CD14-positive monocyte (primary cell): ENCODE measurements at regions not wholly inside any gene's neighbourhood (a gene's known extent, or its start where the extent isn't known, plus 50 kb on each side); places are given as distances from the start of the nearest gene placed in this dataset.

Source experiments
- DNase-seq, 3 donors: peaks; one replicate each; pipeline ENCODE4 v3.0.0-alpha.2; 2011 to 2022
- H2AFZ ChIP-seq: 2 replicates; pipeline ENCODE4 v1.6.0; 2012; ENCODE audit warnings: mild to moderate bottlenecking, low read depth, low read length, inconsistent platforms; ENCODE audit not compliant: insufficient read depth, poor library complexity, severe bottlenecking
- H3K27ac ChIP-seq, 2 donors: 1 replicate in 1 of 2; 2 replicates in 1 of 2; pipeline ENCODE4 v1.5.1; 2012 to 2013; ENCODE audit warnings: low read length in 2 of 2, control low read depth in 1 of 2, inconsistent platforms in 1 of 2, low read depth in 1 of 2, mild to moderate bottlenecking in 1 of 2
- H3K27me3 ChIP-seq, 2 donors: one replicate each; pipeline versions ENCODE4 v1.6.0 to v1.6.1; 2011 to 2013; ENCODE audit warnings: low read length in 2 of 2; ENCODE audit not compliant: control insufficient read depth in 2 of 2, insufficient read depth in 2 of 2
- H3K36me3 ChIP-seq, 2 donors: replicated peaks in 1 of 2; 1 replicate in 1 of 2; 2 replicates in 1 of 2; pipeline versions ENCODE4 v1.5.1 to v1.6.1; 2012 to 2013; ENCODE audit warnings: low read length in 2 of 2, control low read depth in 1 of 2, inconsistent platforms in 1 of 2, mild to moderate bottlenecking in 1 of 2; ENCODE audit not compliant: insufficient read depth in 2 of 2, control insufficient read depth in 1 of 2
- H3K4me1 ChIP-seq, 2 donors: 1 replicate in 1 of 2; 2 replicates in 1 of 2; pipeline versions ENCODE4 v1.5.1 to v1.6.1; 2012 to 2013; ENCODE audit warnings: low read length in 2 of 2, control low read depth in 1 of 2, inconsistent platforms in 1 of 2, mild to moderate bottlenecking in 1 of 2, moderate library complexity in 1 of 2; ENCODE audit not compliant: insufficient read depth in 2 of 2, control insufficient read depth in 1 of 2
- H3K4me2 ChIP-seq: replicated peaks from 2 replicates; pipeline ENCODE3; 2012; ENCODE audit warnings: low read length, moderate library complexity, mild to moderate bottlenecking; ENCODE audit not compliant: poor library complexity, severe bottlenecking; ENCODE audit errors: extremely low read depth
- H3K4me3 ChIP-seq, 3 experiments: fragments of 200-600 bp in 1 of 3; sonication (generic) in 1 of 3; replicated peaks in 1 of 3; 1 replicate in 2 of 3; 2 replicates in 1 of 3; pipeline ENCODE4 v1.5.1; 2011 to 2013; ENCODE audit warnings: low read length in 3 of 3, mild to moderate bottlenecking in 3 of 3, control low read depth in 2 of 3, low read depth in 2 of 3, inconsistent platforms in 1 of 3, moderate library complexity in 1 of 3
- H3K79me2 ChIP-seq: 2 replicates; pipeline ENCODE4 v1.6.0; 2012; ENCODE audit warnings: mild to moderate bottlenecking, control low read depth, inconsistent platforms, low read length, moderate library complexity; ENCODE audit not compliant: insufficient read depth
- H3K9ac ChIP-seq: 2 replicates; pipeline ENCODE4 v1.6.0; 2017; ENCODE audit warnings: low read length, mild to moderate bottlenecking; ENCODE audit not compliant: insufficient read depth, poor library complexity, severe bottlenecking
- H3K9me3 ChIP-seq, 2 donors: replicated peaks in 1 of 2; 1 replicate in 1 of 2; 2 replicates in 1 of 2; pipeline versions ENCODE4 v1.5.1 to v1.6.1; 2012 to 2013; ENCODE audit warnings: low read length in 2 of 2, control low read depth in 1 of 2; ENCODE audit not compliant: control insufficient read depth in 1 of 2, insufficient read depth in 1 of 2
- H4K20me1 ChIP-seq: 2 replicates; pipeline ENCODE4 v1.6.0; 2012; ENCODE audit warnings: mild to moderate bottlenecking, low read length, control low read depth, moderate library complexity; ENCODE audit not compliant: insufficient read depth
- H3K27ac Mint-ChIP-seq, 7 donors: one replicate each; pipeline ENCODE4 v1.8.0; 2020; ENCODE audit warnings: mild to moderate bottlenecking in 7 of 7, mixed read lengths in 7 of 7, moderate library complexity in 6 of 7, inconsistent platforms in 2 of 7
- H3K27me3 Mint-ChIP-seq, 3 donors: one replicate each; pipeline ENCODE4 v1.8.0; 2021 to 2022; ENCODE audit warnings: low read depth in 3 of 3, mild to moderate bottlenecking in 3 of 3, mixed read lengths in 3 of 3, moderate library complexity in 3 of 3, inconsistent platforms in 1 of 3
- H3K36me3 Mint-ChIP-seq, 2 donors: one replicate each; pipeline ENCODE4 v1.8.0; 2020; ENCODE audit warnings: mixed read lengths in 2 of 2, inconsistent platforms in 1 of 2, mild to moderate bottlenecking in 1 of 2
- H3K4me1 Mint-ChIP-seq: one replicate; pipeline ENCODE4 v1.8.0; 2020; ENCODE audit warnings: mild to moderate bottlenecking, mixed read lengths
- H3K4me3 Mint-ChIP-seq, 2 donors: one replicate each; pipeline ENCODE4 v1.8.0; 2020; ENCODE audit warnings: mild to moderate bottlenecking in 2 of 2, mixed read lengths in 2 of 2, moderate library complexity in 1 of 2
- H3K9me3 Mint-ChIP-seq, 7 donors: one replicate each; pipeline ENCODE4 v1.8.0; 2020 to 2022; ENCODE audit warnings: mixed read lengths in 7 of 7, mild to moderate bottlenecking in 6 of 7, moderate library complexity in 6 of 7, inconsistent platforms in 2 of 7
- CTCF ChIP-seq: fragments of 200-600 bp; IDR thresholded peaks from one replicate; pipeline ENCODE4 v1.8.0; 2022; ENCODE audit warnings: antibody characterized with exemption, mild to moderate bottlenecking
- WGBS: methylation state at CpG from one replicate; pipeline ENCODE4 v1.1.5; 2013; ENCODE audit warnings: missing lambda C conversion rate; ENCODE audit not compliant: insufficient coverage; 5-methylcytosine and 5-hydroxymethylcytosine counted together
- intact Hi-C, 2 donors: fragments of 100-400 bp; cut with micrococcal nuclease; formaldehyde crosslinking; loops; one replicate each; pipeline versions ENCODE4 v1.15.0 to v1.15.1; 2023

- Histone ChIP-seq H3K4me1 (no peaks in the 10 kb centered on the region), H3K9ac (no peak overlapping the region), H3K36me3 (no peaks in the 10 kb centered on the region), H3K27ac (no peak overlapping the region), H4K20me1 (no peaks in the 10 kb centered on the region), H3K4me3 (no peak overlapping the region), H3K4me2 (no peak overlapping the region), H3K9me3 (no peaks in the 10 kb centered on the region), H3K27me3 (no peaks in the 10 kb centered on the region), H2AFZ (no peak overlapping the region), H3K79me2 (no peaks in the 10 kb centered on the region)
- H3K4me3 Mint-ChIP-seq = no peak overlapping the region
- WGBS = no CpG with 5 or more reads among the region's 1 CpG
- H3K36me3 Mint-ChIP-seq = no peaks in the 10 kb centered on the region
- peaks cover 0 to 2% (median 0%) of the 10 kb centered on the region in 3 donors for H3K27me3 Mint-ChIP-seq
- intact Hi-C loops = no loop called here
- H3K27ac Mint-ChIP-seq = no peak overlapping the region
- peaks cover 0 to 4% (median 2%) of the 10 kb centered on the region in 7 donors for H3K9me3 Mint-ChIP-seq
- TF ChIP-seq CTCF = no peak
- H3K4me1 Mint-ChIP-seq = no peaks in the 10 kb centered on the region
- DNase-seq = no peak
Measured at GRCh38 chr12:78490861-78491260, 373.7 kb upstream of the SYT1 start.

GRCh38 chr12:78494911-78495310 lies 369.7 kb upstream of the SYT1 start:
- Histone ChIP-seq H3K9me3 (no peaks in the 10 kb centered on the region), H3K27me3 (no peaks in the 10 kb centered on the region), H3K36me3 (no peaks in the 10 kb centered on the region), H3K79me2 (no peaks in the 10 kb centered on the region), H3K4me2 (no peak overlapping the region), H3K4me3 (no peak overlapping the region), H3K9ac (no peak overlapping the region), H3K27ac (no peak overlapping the region), H3K4me1 (no peaks in the 10 kb centered on the region), H2AFZ (no peak overlapping the region), H4K20me1 (no peaks in the 10 kb centered on the region)
- Mint-ChIP-seq H3K27ac (no peak overlapping the region), H3K27me3 (peaks cover 0 to 2% (median 2%) of the 10 kb centered on the region in 3 donors), H3K4me3 (no peak overlapping the region), H3K36me3 (no peaks in the 10 kb centered on the region), H3K4me1 (no peaks in the 10 kb centered on the region), H3K9me3 (peaks cover 0 to 8% (median 4%) of the 10 kb centered on the region in 7 donors)
- intact Hi-C loops = no loop called here
- DNase-seq = no peak
- WGBS = no CpG with 5 or more reads among the region's 1 CpG
- TF ChIP-seq CTCF = no peak
